ENCODE measurements at regions not wholly inside any gene's neighbourhood (a gene's known extent, or its start where the extent isn't known, plus 50 kb on each side); places are given as distances from the start of the nearest gene placed in this dataset.

- Histone ChIP-seq H3K27ac (replicated peaks) (no peak overlapping the region), H3K4me3 (replicated peaks; ENCODE audit: insufficient read depth, low read length) (no peak overlapping the region), H3K27me3 (ENCODE audit: insufficient read depth, poor library complexity, severe bottlenecking) (no peaks in the 10 kb centered on the region)
- TF ChIP-seq CTCF (IDR thresholded peaks at IDR 0.05; ENCODE audit: insufficient read depth, low read length) (no peak), REST (IDR thresholded peaks at IDR 0.05; ENCODE audit: insufficient replicate concordance, low read depth) (no peak), SPI1 (IDR thresholded peaks at IDR 0.05; ENCODE audit: borderline replicate concordance, low read depth) (no peak), GABPA (IDR thresholded peaks at IDR 0.05; ENCODE audit: low read depth) (no peak), POLR2AphosphoS5 (IDR thresholded peaks at IDR 0.05; ENCODE audit: low read depth) (no peak)
- no peak for DNase-seq (ENCODE audit: low read depth in 1 of 2, low spot score in 1 of 2)
These were observed 146.7 kb upstream of the SHISA6 start for GRCh38 chr17:11094331-11094730.

DNA sequence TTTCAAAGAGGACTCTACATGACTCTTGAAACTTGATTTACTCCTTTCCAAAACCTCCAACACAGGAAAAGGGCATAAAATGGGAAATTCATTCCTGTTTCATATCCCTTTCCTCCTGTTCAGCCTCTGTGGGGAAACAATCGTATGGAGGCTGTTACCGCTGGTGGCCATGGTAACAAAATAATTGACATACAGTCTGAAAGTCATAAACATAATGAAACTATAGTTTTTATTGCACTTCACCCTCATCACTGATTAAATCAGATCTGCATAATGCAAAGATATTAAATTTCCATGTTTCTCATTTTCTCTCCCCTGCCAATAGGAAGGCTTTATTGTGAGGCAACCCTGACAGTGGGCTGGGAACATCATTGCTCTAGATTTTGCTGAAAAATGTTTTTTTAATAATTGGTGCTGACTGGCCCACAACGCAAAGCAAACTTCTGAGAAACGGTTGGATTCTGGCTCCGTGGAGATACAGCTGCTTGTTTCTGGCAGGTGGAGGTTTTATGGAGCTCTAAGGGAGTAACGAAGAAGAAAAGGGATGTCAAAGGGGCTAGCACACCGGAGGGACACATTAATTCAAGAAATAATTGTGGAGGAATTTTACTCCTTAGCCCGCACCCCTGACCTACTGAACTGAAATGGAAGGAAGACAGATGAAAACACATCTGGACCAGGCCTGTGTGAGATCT lies 154.2 kb upstream of the SHISA6 start:
- TF ChIP-seq REST (IDR thresholded peaks at IDR 0.05; ENCODE audit: insufficient replicate concordance, low read depth), result no peak
- TF ChIP-seq GABPA (IDR thresholded peaks at IDR 0.05; ENCODE audit: low read depth), result no peak
- TF ChIP-seq SPI1 (IDR thresholded peaks at IDR 0.05; ENCODE audit: borderline replicate concordance, low read depth), result no peak
- no peak for TF ChIP-seq POLR2AphosphoS5 (IDR thresholded peaks at IDR 0.05; ENCODE audit: low read depth)
- no peak for TF ChIP-seq CTCF (IDR thresholded peaks at IDR 0.05; ENCODE audit: insufficient read depth, low read length)

GRCh38 chr17:11082559-11082958 lies 158.5 kb upstream of the SHISA6 start:
- Histone ChIP-seq H3K27ac (replicated peaks) (no peak overlapping the region), H3K27me3 (ENCODE audit: insufficient read depth, poor library complexity, severe bottlenecking) (no peaks in the 10 kb centered on the region), H3K4me3 (replicated peaks; ENCODE audit: insufficient read depth, low read length) (no peak overlapping the region)
- no peak for TF ChIP-seq GABPA (IDR thresholded peaks at IDR 0.05; ENCODE audit: low read depth)
- no peak for TF ChIP-seq SPI1 (IDR thresholded peaks at IDR 0.05; ENCODE audit: borderline replicate concordance, low read depth)
- TF ChIP-seq REST (IDR thresholded peaks at IDR 0.05; ENCODE audit: insufficient replicate concordance, low read depth), result no peak
- no peak for TF ChIP-seq POLR2AphosphoS5 (IDR thresholded peaks at IDR 0.05; ENCODE audit: low read depth)
- TF ChIP-seq CTCF (IDR thresholded peaks at IDR 0.05; ENCODE audit: insufficient read depth, low read length), result no peak
- DNase-seq (ENCODE audit: low read depth in 1 of 2, low spot score in 1 of 2), result no peak

More for the DNA sequence above, 154.2 kb upstream of the SHISA6 start:
- Histone ChIP-seq H3K27ac (replicated peaks) (no peak overlapping the region), H3K4me3 (replicated peaks; ENCODE audit: insufficient read depth, low read length) (no peak overlapping the region), H3K27me3 (ENCODE audit: insufficient read depth, poor library complexity, severe bottlenecking) (no peaks in the 10 kb centered on the region)
- DNase-seq (ENCODE audit: low read depth in 1 of 2, low spot score in 1 of 2), result no peak

Measured in HL-60 (cell line).